Nephron progenitor cell (in vitro differentiated cells): ENCODE measurements at regions not wholly inside any gene's neighbourhood (a gene's known extent, or its start where the extent isn't known, plus 50 kb on each side); places are given as distances from the start of the nearest gene placed in this dataset.
A peak's percentile ranks its signal among the peaks of the same experiment; 100 is the strongest.

Source experiments
- DNase-seq: peaks from one replicate; pipeline ENCODE4 v3.0.0; 2021
- H3K27ac Mint-ChIP-seq: 2 replicates; pipeline ENCODE4 v1.8.0; 2021; ENCODE audit warnings: mild to moderate bottlenecking, moderate library complexity, mixed read lengths
- H3K27me3 Mint-ChIP-seq: 2 replicates; pipeline ENCODE4 v1.8.0; 2021; ENCODE audit warnings: mild to moderate bottlenecking, low read depth, mixed read lengths; ENCODE audit not compliant: poor library complexity
- H3K36me3 Mint-ChIP-seq: 2 replicates; pipeline ENCODE4 v1.8.0; 2021; ENCODE audit warnings: low read depth, mixed read lengths
- H3K4me1 Mint-ChIP-seq: 2 replicates; pipeline ENCODE4 v1.8.0; 2021; ENCODE audit warnings: mixed read lengths
- H3K4me3 Mint-ChIP-seq: 2 replicates; pipeline ENCODE4 v1.8.0; 2021; ENCODE audit warnings: mild to moderate bottlenecking, moderate library complexity, mixed read lengths
- H3K9me3 Mint-ChIP-seq: 2 replicates; pipeline ENCODE4 v1.8.0; 2021; ENCODE audit warnings: mild to moderate bottlenecking, moderate library complexity, mixed read lengths
- TF ChIP-seq, protein P1 (sequence below): fragments of 200-600 bp; sonication (generic); IDR thresholded peaks from 2 replicates; pipeline ENCODE4 v1.5.0; 2021; ENCODE audit warnings: antibody characterized with exemption

DNA sequence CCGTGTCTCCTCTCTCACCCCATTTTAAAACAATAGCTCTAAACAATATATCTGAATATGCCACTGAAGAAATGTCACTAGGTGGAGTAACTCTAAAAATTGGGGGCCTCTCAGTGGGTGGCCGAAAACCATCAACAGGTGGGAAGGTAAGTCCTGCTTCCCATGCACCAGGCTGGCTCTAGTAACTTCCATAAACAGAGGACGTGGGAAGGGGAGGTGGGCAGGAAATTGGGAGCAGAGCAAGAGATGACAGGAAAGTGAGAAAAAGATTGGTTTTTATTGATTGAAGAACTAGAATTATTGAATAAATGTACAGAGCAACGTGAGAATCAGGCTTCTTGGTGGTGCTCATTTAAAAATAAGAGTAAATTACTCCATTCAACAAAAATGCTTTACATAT is 170.4 kb downstream of the SOCS6 start:
- Mint-ChIP-seq H3K36me3 (no peaks in the 10 kb centered on the region), H3K27ac (no peak overlapping the region), H3K27me3 (peaks cover 13% of the 10 kb centered on the region), H3K9me3 (no peaks in the 10 kb centered on the region), H3K4me1 (peaks cover 27% of the 10 kb centered on the region), H3K4me3 (no peak overlapping the region)
- TF ChIP-seq, protein P1, sequence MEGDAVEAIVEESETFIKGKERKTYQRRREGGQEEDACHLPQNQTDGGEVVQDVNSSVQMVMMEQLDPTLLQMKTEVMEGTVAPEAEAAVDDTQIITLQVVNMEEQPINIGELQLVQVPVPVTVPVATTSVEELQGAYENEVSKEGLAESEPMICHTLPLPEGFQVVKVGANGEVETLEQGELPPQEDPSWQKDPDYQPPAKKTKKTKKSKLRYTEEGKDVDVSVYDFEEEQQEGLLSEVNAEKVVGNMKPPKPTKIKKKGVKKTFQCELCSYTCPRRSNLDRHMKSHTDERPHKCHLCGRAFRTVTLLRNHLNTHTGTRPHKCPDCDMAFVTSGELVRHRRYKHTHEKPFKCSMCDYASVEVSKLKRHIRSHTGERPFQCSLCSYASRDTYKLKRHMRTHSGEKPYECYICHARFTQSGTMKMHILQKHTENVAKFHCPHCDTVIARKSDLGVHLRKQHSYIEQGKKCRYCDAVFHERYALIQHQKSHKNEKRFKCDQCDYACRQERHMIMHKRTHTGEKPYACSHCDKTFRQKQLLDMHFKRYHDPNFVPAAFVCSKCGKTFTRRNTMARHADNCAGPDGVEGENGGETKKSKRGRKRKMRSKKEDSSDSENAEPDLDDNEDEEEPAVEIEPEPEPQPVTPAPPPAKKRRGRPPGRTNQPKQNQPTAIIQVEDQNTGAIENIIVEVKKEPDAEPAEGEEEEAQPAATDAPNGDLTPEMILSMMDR: no peak
- DNase-seq: no peak

GRCh38 chr18:70457788-70458187 is 168.9 kb downstream of the SOCS6 start:
- TF ChIP-seq, protein P1: no peak
- peaks cover 22% of the 10 kb centered on the region for H3K4me1 Mint-ChIP-seq
- no peak overlapping the region for H3K4me3 Mint-ChIP-seq
- H3K36me3 Mint-ChIP-seq: no peaks in the 10 kb centered on the region
- no peak for DNase-seq
- H3K27me3 Mint-ChIP-seq: peaks cover 7% of the 10 kb centered on the region
- no peak overlapping the region for H3K27ac Mint-ChIP-seq
- no peaks in the 10 kb centered on the region for H3K9me3 Mint-ChIP-seq

DNA sequence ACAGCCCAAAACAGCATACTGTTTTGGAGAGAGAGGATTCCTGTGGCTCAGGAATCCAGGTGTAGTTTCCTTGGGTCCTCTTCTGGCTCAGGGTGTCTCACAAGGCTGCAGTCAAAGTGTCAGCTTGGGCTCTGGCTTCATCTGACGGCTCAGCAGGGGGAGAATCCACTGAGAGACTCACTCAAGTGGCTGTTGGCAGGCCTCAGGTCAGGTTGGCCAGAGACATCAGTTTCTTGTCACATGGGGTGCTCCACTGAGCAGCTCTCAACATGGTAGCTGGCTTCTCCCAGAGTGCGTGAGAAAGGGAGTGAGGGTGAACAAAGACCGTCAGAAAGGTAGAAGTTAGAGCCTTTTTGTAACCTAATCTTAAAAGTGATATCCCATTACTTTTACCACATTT is 168.4 kb downstream of the SOCS6 start:
- no peak overlapping the region for H3K27ac Mint-ChIP-seq
- TF ChIP-seq, protein P1: no peak
- peaks cover 5% of the 10 kb centered on the region for H3K27me3 Mint-ChIP-seq

DNA sequence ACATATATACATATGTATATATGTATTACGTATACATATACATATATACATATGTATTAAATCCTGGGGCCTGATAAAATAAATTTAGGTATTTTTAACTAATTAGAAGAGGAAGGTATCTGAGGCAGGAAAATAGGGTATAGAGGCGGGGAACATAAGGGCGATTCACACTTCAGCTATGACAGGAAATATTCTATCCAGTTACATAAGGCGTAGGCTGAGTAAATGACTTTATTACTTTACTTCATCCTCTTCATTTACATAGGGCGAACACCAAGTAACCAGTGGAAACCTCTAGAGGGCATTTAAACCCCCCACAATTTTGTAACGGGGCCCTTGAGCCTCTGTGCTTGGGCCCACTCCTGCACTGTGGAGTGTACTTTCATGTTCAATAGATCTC is 167.5 kb downstream of the SOCS6 start:
- Mint-ChIP-seq H3K9me3 (no peaks in the 10 kb centered on the region), H3K36me3 (no peaks in the 10 kb centered on the region), H3K4me3 (no peak overlapping the region), H3K27ac (no peak overlapping the region), H3K4me1 (peaks cover 20% of the 10 kb centered on the region), H3K27me3 (peaks cover 2% of the 10 kb centered on the region)
- no peak for DNase-seq
- TF ChIP-seq, protein P1: no peak

More for the DNA sequence above, 168.4 kb downstream of the SOCS6 start:
- Mint-ChIP-seq H3K4me3 (no peak overlapping the region), H3K9me3 (no peaks in the 10 kb centered on the region), H3K4me1 (peaks cover 26% of the 10 kb centered on the region), H3K36me3 (no peaks in the 10 kb centered on the region)
- DNase-seq: no peak

GRCh38 chr18:70455731-70456130 is 166.9 kb downstream of the SOCS6 start:
- Mint-ChIP-seq H3K9me3 (no peaks in the 10 kb centered on the region), H3K27ac (no peak overlapping the region), H3K4me3 (no peak overlapping the region), H3K36me3 (no peaks in the 10 kb centered on the region), H3K4me1 (peaks cover 20% of the 10 kb centered on the region), H3K27me3 (peaks cover 2% of the 10 kb centered on the region)
- TF ChIP-seq, protein P1: no peak
- no peak for DNase-seq

- peaks cover 2% of the 10 kb centered on the region for H3K27me3 Mint-ChIP-seq
These were observed 166.0 kb downstream of the SOCS6 start for GRCh38 chr18:70454704-70455322.

More at GRCh38 chr18:70454704-70455322, 166.0 kb downstream of the SOCS6 start:
- TF ChIP-seq, protein P1: peak; percentile 92
- DNase-seq: peak; percentile 30
- H3K27ac Mint-ChIP-seq: no peak overlapping the region
- H3K9me3 Mint-ChIP-seq: no peaks in the 10 kb centered on the region
- H3K36me3 Mint-ChIP-seq: no peaks in the 10 kb centered on the region
- H3K4me3 Mint-ChIP-seq: no peak overlapping the region
- peaks cover 20% of the 10 kb centered on the region for H3K4me1 Mint-ChIP-seq
